Retinal pigment epithelial cell (primary cell): ENCODE measurements at regions not wholly inside any gene's neighbourhood (a gene's known extent, or its start where the extent isn't known, plus 50 kb on each side); places are given as distances from the start of the nearest gene placed in this dataset.

Experiments
- DNase-seq: peaks from one replicate; pipeline ENCODE4 v3.0.0-alpha.2; 2010; ENCODE audit warnings: low read depth
- H3K4me3 ChIP-seq: 2 replicates; pipeline ENCODE4 v1.5.1; 2011; ENCODE audit warnings: mild to moderate bottlenecking, low read length, control low read depth, moderate library complexity
- CTCF ChIP-seq: conservative IDR thresholded peaks from 2 replicates; pipeline ENCODE4 v1.5.1; 2011; ENCODE audit warnings: low read depth, low read length, control low read depth, inconsistent platforms

- DNase-seq = peak; percentile 3
- peak; percentile 88 for TF ChIP-seq CTCF
- H3K4me3 ChIP-seq = no peak overlapping the region
Measured at GRCh38 chr5:18305288-18305924, 671.1 kb downstream of the TAF11L14 start.

- H3K4me3 ChIP-seq = no peak overlapping the region
- DNase-seq = no peak
- no peak for TF ChIP-seq CTCF
Measured at GRCh38 chr5:18311266-18311665, 677.0 kb downstream of the TAF11L14 start.

- no peak overlapping the region for H3K4me3 ChIP-seq
- DNase-seq = no peak
- no peak for TF ChIP-seq CTCF
Measured at GRCh38 chr5:18312016-18312415, 677.8 kb downstream of the TAF11L14 start.

GRCh38 chr5:18314192-18314778, 680.0 kb downstream of the TAF11L14 start:
- no peak for DNase-seq
- no peak overlapping the region for H3K4me3 ChIP-seq
- peak; percentile 40 for TF ChIP-seq CTCF

GRCh38 chr5:18321262-18321942, 687.1 kb downstream of the TAF11L14 start:
- no peak for TF ChIP-seq CTCF
- no peak overlapping the region for H3K4me3 ChIP-seq
- DNase-seq = no peak

DNA sequence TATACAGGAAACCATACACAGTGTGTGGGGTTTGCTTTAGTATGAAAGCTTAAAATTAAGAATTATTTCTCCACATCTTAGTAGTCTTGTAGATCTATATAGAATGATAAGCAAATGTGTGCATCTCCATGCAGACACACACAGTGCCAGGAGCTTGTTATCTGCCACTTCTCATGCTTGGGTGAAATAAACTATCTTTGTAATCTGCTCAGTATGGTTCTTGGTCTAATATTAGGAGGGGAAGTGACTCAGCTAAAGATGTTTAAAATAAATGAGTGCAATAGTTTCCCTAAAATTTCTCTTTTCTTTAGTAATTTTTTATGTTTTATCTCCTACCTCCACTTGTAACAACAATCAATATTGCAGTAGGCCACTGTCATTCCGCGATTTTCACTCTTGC, 689.6 kb downstream of the TAF11L14 start:
- H3K4me3 ChIP-seq = no peak overlapping the region
- TF ChIP-seq CTCF = no peak
- DNase-seq = no peak

DNA sequence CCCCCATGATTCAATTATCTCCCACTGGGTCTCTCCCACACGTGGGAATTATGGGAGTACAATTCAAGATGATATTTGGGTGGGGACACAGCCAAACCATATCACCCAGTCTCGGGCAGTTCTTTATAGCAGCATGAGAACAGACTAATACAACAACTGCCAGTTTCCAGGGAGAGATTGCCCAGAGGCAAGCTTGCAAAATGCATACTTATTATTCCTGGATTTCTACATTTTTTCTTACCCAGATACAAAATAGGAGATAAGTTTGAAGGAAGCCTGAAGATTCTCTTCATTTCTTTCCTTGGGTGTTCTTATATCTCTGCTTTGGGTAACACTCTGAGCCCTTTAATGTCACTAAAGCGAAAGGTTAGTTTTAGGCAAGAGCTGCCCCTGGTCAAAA, 691.2 kb downstream of the TAF11L14 start:
- H3K4me3 ChIP-seq = no peak overlapping the region
- no peak for DNase-seq
- no peak for TF ChIP-seq CTCF
